Transverse colon (tissue), 4 donors: ENCODE measurements at regions not wholly inside any gene's neighbourhood (a gene's known extent, or its start where the extent isn't known, plus 50 kb on each side); places are given as distances from the start of the nearest gene placed in this dataset.

Experiments used
- POLR2AphosphoS5 ChIP-seq, 3 donors: sonication (generic); formaldehyde crosslinking; IDR thresholded peaks; one replicate each; pipeline ENCODE4 v1.6.1; 2016; ENCODE audit warnings: antibody characterized with exemption in 3 of 3
- TF ChIP-seq, protein P1 (sequence below), 5 experiments: fragments of 200-600 bp in 3 of 5; fragments of 450-650 bp in 2 of 5; sonication (generic) in 3 of 5; IDR thresholded peaks; 1 replicate in 2 of 5; 2 replicates in 3 of 5; pipeline ENCODE4 v1.5.1; 2016 to 2017; ENCODE audit warnings: antibody characterized with exemption in 5 of 5, inconsistent platforms in 3 of 5, mild to moderate bottlenecking in 2 of 5, moderate library complexity in 1 of 5

DNA sequence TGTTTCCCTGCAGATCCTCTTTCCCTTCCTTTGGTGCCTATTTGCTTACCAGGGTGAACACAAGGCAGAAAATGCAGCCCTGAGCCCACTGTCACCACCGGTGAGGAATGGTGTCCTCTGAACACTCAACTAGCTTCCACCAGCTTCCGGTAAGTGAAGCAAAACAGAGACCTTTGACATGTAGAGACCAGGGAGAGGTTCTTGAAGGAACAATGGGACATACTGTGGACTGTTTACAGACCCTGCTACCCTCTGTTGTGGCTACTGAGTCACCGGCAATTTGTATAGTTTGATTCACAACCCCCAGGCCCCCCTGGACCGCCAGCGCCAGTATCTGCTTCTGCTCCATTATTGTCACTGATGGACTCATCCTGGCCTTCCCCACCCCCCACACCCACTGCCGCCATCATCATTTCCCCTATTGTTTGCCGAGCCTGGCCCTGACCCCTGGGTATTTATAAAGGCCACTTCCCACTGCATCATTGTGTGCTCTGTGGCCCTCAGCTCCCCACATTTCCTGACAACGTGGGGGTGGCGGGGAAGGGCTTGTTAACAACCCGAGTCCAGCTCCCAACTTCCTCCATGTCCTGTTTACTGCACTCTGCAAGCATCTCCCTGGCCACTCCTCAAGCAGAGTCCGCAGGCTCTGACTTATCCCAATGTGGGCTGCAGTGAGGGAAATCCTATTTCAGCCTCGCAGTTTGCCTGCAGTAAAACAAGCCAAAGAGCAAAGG lies 252.9 kb downstream of the ETS1 start:
- TF ChIP-seq, protein P1, sequence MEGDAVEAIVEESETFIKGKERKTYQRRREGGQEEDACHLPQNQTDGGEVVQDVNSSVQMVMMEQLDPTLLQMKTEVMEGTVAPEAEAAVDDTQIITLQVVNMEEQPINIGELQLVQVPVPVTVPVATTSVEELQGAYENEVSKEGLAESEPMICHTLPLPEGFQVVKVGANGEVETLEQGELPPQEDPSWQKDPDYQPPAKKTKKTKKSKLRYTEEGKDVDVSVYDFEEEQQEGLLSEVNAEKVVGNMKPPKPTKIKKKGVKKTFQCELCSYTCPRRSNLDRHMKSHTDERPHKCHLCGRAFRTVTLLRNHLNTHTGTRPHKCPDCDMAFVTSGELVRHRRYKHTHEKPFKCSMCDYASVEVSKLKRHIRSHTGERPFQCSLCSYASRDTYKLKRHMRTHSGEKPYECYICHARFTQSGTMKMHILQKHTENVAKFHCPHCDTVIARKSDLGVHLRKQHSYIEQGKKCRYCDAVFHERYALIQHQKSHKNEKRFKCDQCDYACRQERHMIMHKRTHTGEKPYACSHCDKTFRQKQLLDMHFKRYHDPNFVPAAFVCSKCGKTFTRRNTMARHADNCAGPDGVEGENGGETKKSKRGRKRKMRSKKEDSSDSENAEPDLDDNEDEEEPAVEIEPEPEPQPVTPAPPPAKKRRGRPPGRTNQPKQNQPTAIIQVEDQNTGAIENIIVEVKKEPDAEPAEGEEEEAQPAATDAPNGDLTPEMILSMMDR (IDR thresholded peaks at IDR 0.05): no peak
- TF ChIP-seq POLR2AphosphoS5 (IDR thresholded peaks at IDR 0.05): no peak
